ENCODE measurements at regions not wholly inside any gene's neighbourhood (a gene's known extent, or its start where the extent isn't known, plus 50 kb on each side); places are given as distances from the start of the nearest gene placed in this dataset.
"Not testable (repeated sequence)": the region's sequence is repeated elsewhere in the genome, so short reads cannot be mapped to it uniquely, and the experiment has no call there.

GRCh38 chr9:75289332-75289731 lies 201.0 kb downstream of the OSTF1 start:
- DNase-seq (ENCODE audit: low read depth) = no peak
- Histone ChIP-seq H3K36me3 (ENCODE audit: control insufficient read depth, insufficient read depth, low read length) (no peaks in the 10 kb centered on the region), H3K4me3 (ENCODE audit: low read depth, low read length) (no peak overlapping the region), H3K27me3 (ENCODE audit: control insufficient read depth, insufficient read depth, low read length) (no peaks in the 10 kb centered on the region)
- no peak for FAIRE-seq
- TF ChIP-seq CTCF (IDR thresholded peaks at IDR 0.05; ENCODE audit: insufficient read depth, low read length, severe bottlenecking) = no peak

GRCh38 chr9:75299324-75299723 lies 211.0 kb downstream of the OSTF1 start:
- Histone ChIP-seq H3K4me3 (ENCODE audit: low read depth, low read length) (no peak overlapping the region), H3K36me3 (ENCODE audit: control insufficient read depth, insufficient read depth, low read length) (no peaks in the 10 kb centered on the region), H3K27me3 (ENCODE audit: control insufficient read depth, insufficient read depth, low read length) (no peaks in the 10 kb centered on the region)
- FAIRE-seq = no peak
- DNase-seq (ENCODE audit: low read depth) = no peak
- no peak for TF ChIP-seq CTCF (IDR thresholded peaks at IDR 0.05; ENCODE audit: insufficient read depth, low read length, severe bottlenecking)

GRCh38 chr9:75333624-75334023 lies 245.3 kb downstream of the OSTF1 start:
- FAIRE-seq (no peak), DNase-seq (ENCODE audit: low read depth) (no peak)
- Histone ChIP-seq H3K36me3 (ENCODE audit: control insufficient read depth, insufficient read depth, low read length) (no peaks in the 10 kb centered on the region), H3K27me3 (ENCODE audit: control insufficient read depth, insufficient read depth, low read length) (no peaks in the 10 kb centered on the region), H3K4me3 (ENCODE audit: low read depth, low read length) (no peak overlapping the region)
- no peak for TF ChIP-seq CTCF (IDR thresholded peaks at IDR 0.05; ENCODE audit: insufficient read depth, low read length, severe bottlenecking)

- DNase-seq (ENCODE audit: low read depth) (no peak), FAIRE-seq (no peak)
- no peaks in the 10 kb centered on the region for H3K27me3 ChIP-seq (ENCODE audit: control insufficient read depth, insufficient read depth, low read length)
- H3K4me3 ChIP-seq (ENCODE audit: low read depth, low read length) = no peak overlapping the region
- TF ChIP-seq CTCF (IDR thresholded peaks at IDR 0.05; ENCODE audit: insufficient read depth, low read length, severe bottlenecking) = no peak
- H3K36me3 ChIP-seq (ENCODE audit: control insufficient read depth, insufficient read depth, low read length) = no peaks in the 10 kb centered on the region
Observed at GRCh38 chr9:75358846-75359245, 270.5 kb downstream of the OSTF1 start.

GRCh38 chr9:75359638-75360037 lies 271.3 kb downstream of the OSTF1 start:
- Histone ChIP-seq H3K27me3 (ENCODE audit: control insufficient read depth, insufficient read depth, low read length) (no peaks in the 10 kb centered on the region), H3K36me3 (ENCODE audit: control insufficient read depth, insufficient read depth, low read length) (no peaks in the 10 kb centered on the region), H3K4me3 (ENCODE audit: low read depth, low read length) (no peak overlapping the region)
- TF ChIP-seq CTCF (IDR thresholded peaks at IDR 0.05; ENCODE audit: insufficient read depth, low read length, severe bottlenecking) = no peak
- DNase-seq (ENCODE audit: low read depth) = no peak
- no peak for FAIRE-seq

GRCh38 chr9:75360252-75360651 lies 271.9 kb downstream of the OSTF1 start:
- DNase-seq (ENCODE audit: low read depth) (no peak), FAIRE-seq (no peak)
- Histone ChIP-seq H3K27me3 (ENCODE audit: control insufficient read depth, insufficient read depth, low read length) (no peaks in the 10 kb centered on the region), H3K4me3 (ENCODE audit: low read depth, low read length) (no peak overlapping the region), H3K36me3 (ENCODE audit: control insufficient read depth, insufficient read depth, low read length) (no peaks in the 10 kb centered on the region)
- no peak for TF ChIP-seq CTCF (IDR thresholded peaks at IDR 0.05; ENCODE audit: insufficient read depth, low read length, severe bottlenecking)

- not testable (repeated sequence) for H3K4me3 ChIP-seq (ENCODE audit: low read depth, low read length); H3K27me3 ChIP-seq (ENCODE audit: control insufficient read depth, insufficient read depth, low read length); FAIRE-seq; DNase-seq (ENCODE audit: low read depth); H3K36me3 ChIP-seq (ENCODE audit: control insufficient read depth, insufficient read depth, low read length)
Observed at GRCh38 chr9:75362446-75362845, 274.1 kb downstream of the OSTF1 start.

Data from bronchial epithelial cell (primary cell).